GM21825 (cell line): ENCODE measurements at regions not wholly inside any gene's neighbourhood (a gene's known extent, or its start where the extent isn't known, plus 50 kb on each side); places are given as distances from the start of the nearest gene placed in this dataset.

ENCODE experiments used
- ATAC-seq: cut with Tn5 transposase; IDR thresholded peaks from one replicate; pipeline ENCODE4 v1.9.1; 2021; ENCODE audit warnings: mild to moderate bottlenecking, moderate library complexity; ENCODE audit not compliant: unreplicated experiment

DNA sequence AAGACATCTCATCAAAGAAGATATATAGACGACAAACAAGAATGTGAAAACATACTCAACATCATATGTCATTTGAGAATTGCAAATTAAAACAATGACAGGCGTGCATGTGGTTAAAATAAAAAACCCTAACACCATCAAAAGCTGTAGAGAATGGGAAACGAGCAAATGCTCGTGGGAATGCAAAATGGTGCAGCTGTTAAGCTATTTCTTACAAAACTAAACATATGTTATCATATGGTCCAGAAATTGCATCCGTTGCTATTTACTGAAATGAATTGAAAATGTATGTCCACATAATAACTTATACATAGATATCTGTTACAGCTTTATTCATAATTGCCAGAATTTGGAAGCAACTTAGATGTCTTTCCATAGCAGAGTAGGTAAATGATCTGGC lies 574.4 kb downstream of the TNS3 start:
- ATAC-seq = no peak

DNA sequence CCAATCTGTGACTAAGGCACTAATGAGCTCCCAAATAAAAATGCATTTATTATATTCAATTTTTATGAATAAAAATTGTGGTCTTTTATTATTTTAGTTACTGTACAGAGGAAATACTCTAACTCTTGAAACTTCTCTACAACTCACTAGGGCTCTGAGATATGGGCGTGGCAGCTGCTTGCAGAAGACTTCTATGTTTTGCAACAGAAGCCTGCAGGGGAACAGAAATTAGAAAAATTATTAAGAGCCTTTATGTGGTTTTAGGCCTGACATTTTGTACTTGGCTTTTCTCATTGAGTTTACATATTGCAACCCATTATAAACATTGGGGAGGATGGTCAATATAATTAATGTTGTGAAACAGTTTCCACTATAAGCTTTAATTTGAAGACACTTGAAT lies 581.4 kb downstream of the TNS3 start:
- no peak for ATAC-seq

DNA sequence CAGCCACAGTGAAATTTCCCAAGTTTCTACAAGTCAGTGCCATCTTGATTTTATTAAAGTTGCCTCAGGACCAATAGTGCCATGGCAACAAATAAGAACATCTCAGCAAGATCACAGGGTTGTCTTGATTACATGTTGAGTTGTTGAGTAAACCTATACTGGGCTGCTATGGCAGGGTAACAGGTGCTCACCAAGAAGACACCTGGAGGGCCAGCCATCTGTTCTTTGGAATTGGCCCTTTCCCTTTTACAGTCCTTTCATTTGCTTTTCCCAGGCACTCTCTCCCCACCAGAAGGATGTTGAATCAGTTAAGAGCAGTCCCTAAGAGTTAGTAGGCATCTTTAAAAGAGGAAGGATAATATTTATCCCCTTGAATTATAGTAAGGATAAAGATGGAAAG lies 582.0 kb downstream of the TNS3 start:
- no peak for ATAC-seq

DNA sequence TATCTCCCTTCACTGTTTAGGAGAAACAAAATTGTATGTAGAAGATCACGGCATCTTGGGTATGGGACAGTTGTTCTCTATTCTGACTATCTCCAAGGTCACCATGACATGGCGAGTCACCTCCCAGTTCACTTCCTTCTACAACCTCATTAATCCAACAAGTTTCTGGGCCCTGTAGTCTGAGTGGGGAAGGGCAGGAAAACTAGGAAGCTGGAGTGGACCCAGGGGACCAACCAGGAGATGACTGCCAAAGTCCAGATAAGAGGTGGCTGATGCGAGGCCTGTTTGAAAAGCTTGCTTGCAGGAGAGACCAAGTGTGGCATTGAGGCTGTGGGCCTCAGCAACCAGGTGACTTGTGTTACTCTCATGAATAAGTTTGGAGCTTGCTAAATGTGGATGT lies 584.9 kb downstream of the TNS3 start:
- ATAC-seq = no peak

DNA sequence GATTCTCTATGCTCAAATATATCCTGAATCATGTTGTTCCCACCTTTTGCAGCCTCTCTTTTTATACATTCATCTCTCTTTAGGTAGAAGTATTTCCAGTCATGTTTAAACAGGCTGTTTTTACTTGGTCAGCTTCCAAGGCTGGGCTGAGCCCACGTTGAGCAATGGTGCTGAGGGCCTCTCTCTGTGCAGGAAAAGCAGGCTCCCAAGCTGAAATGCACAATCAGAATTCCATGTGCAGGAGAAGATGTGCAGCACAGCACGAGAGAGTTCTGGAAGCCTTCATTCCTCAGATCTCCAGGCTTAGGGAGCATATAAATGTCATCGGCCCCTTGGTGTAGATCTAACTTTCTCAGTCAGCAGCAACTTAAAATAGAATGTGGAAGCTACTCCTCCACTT lies 588.5 kb downstream of the TNS3 start:
- no peak for ATAC-seq

DNA sequence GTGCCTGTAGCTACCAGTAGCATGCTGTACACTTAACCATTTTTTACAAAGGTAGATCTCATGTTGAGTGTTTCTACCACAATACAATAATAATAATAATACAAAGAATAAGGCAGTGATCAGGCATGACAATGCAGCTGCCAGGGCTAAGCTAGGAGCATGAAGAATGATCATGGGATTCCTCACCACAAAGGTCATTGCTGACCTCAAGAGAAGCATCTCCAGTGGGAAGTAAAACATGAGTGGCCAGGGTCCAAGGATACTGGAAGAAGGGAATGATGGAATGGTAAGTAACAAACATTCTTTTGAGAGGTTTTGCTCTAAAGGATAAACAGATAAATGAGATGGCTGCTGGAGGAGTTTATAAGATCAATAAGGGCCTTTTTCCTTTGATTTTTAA lies 591.1 kb downstream of the TNS3 start:
- ATAC-seq = no peak

DNA sequence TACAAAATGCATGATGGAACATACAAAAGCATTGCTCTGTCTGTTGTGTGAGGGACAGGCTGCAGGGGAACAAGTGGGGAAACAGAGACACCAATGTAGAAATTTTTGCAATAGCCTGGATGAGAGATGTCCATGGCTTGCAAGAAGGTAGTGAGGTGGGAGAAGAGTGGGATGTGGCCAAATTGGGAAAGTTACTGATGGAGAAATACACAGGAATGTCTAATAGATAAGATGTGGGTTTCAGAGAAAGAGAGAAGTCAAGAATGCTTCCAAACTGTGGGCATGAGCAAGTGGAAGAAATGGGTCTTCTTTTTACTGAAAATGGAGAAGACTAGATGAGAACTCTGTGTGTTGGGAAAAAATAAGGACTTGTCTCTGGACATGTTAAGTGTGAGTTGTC lies 592.7 kb downstream of the TNS3 start:
- no peak for ATAC-seq

DNA sequence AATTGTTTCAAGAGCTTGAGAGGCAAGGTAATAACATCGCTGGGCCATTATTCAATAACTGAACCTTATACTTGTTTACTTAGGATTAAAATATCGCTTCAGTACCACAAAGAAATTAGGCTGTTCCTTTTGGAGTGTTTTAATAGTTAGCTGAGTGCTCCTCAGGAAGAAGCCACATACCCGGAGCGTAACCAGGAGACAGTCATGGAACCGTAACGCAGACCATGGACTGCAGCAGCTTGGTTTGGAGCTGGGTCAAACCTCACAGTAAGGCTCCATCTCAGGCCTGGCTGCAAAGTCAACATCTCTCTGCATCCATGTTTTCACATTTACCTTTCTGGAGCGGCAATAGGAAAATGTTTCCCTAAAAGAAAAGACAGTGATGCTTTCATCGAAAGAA lies 599.0 kb downstream of the TNS3 start:
- no peak for ATAC-seq

DNA sequence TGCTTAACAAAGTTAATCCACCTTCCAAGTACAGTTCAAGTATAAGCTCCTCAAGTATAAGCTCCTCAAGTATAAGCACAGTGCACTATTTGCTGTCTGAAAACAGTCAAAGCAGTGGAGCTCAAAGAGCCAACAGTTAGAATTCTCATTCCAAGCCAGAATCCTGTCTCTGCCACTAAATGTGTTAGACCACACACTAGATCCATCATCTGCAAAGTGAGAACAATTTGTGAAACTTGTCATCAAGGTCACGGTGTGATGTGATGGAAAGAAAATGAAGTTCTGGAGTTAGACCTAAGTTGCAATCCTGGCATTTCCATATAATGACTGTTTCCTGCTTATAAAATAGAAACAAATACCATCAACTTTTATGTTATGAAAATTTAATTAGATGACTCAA lies 602.5 kb downstream of the TNS3 start:
- ATAC-seq = no peak

DNA sequence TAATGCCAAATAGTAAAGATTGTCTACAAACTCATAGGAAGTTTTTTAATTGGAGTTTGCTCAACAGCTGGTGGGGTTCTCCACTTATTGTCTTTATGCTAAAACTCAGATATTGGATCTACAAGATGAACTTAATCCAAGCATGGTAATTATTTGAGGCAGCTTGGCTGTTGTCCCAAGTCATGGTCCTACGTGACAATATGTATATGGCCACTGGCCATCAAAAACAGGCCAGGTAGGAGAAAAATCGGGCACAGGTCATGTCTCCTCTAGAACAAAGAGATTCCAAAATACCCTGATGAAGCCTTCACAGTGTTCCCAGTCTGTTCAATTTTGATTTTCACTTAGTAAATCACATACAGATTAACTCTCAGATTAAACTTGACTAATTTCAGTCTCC lies 606.4 kb downstream of the TNS3 start:
- no peak for ATAC-seq

DNA sequence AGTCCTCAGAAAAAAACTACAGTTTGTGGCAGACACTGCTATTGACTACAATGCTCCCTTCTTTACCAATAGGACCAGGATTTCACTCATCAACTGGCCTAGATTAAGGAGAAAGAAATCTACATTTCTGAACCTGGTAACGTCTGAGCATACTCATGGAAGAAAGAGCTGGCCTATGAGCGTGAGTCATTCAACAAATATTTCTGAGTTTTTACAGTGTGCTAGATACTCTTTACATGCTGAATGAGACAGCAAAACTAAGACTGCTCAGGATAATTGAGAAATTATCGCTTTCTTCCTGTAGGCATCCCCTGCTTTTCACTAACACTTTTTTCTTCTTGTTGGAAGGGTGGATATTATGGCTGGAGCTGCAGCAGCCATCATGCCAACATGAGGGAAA lies 609.7 kb downstream of the TNS3 start:
- no peak for ATAC-seq

DNA sequence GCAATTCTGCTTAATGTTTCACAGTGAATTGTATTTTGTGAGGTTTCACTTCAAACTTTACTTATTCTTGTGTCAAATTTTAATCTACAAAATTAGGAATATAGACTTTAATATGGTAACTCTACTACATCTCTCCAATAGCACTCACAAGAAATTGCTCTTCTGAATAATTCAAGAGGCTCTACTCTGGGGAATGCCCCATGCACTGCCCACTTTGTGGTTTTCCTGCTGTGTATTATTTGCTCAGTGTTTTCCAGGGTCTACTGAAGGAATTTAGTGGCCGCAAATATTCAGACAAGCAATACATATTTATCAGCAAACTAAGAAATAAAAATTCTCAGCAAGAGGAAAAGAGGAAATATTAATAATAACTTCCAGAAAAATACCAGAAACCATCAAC lies 611.4 kb downstream of the TNS3 start:
- ATAC-seq = no peak

DNA sequence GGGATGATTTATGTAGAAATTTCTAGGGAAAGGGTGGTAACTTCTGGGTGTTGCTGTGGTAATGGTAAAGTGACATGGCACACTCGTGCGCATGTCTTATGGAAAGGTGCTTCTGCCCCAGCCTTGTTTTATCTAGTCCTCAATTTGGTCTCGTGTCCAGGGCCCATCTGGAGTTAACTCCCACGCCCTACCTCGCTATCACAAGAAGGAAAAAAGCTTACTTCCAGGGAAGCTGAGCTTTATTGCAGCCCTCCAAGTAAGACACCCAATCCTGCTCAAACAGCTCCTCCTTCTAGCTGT lies 611.8 kb downstream of the TNS3 start:
- ATAC-seq = no peak

DNA sequence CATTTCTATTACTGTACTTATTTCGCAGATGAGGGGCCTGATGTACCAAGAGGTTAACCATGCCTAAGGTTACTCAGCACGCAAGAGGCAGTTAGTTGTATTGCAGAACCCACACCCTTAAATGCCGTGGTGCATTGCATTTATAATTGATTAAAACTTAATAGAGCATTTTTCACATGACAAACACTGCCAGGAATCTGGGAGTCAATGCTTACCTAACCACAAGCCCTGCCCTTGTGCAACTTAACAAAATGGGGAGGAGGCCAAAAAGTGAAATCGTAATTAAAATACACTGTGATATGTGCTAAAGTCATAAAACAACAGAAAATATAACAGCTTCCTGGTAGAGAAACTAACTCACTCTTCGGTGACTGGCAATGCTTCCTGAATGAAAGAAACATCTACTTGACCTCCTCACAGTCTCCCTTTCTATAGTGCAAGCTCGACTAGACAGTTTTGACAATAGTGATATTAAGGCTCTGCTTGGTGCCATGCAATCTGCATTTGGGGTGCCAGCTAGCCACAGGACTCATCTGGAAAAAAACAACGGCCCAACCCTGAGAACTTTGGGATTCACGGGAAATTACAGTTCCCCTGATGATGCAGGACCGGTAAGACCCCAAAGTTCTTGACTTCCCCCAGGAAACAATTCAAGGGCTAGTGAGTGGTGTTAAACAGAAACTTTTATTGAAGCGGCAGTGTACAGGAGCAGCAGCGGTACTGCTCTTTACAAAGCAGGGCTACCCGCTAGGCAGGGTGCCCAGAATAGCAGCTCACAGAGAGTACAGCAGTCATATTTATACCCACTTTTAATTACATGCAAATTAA lies 612.4 kb downstream of the TNS3 start:
- ATAC-seq = no peak

DNA sequence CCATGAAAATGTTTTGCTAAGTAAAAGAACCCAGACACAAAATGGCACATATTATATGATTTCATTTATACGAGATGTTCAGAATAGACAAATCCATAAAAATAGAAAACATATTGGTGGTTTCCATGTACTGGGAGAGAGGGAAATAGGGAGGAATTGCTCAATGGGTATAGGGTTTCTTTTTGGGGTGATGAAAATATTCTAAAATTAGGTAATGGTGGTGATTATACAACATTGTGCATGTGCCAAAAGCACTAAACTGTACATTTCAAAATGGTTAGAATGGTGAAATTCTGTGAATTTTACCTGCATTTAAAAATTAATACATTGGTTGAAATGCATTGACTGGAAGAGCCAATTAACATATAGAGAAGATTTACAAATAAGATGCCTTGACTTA lies 613.9 kb downstream of the TNS3 start:
- ATAC-seq = no peak

DNA sequence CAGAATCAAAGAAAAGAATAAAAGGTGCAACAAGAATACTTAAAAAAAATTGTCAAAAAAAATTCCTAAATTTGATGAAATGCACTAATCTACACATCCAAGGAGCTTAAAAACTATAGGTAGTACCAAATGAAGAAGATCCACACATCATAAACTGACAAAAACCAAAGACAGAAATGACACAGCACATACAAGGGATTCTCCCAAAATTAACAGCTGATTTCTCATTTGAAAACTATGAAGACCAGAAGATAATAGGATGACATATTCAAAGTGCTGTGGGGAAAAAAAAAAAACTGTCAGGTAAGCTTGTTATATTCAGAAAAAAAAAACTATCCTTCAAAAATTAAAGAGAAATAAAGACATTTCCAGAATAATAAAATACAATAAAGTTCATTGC lies 618.2 kb downstream of the TNS3 start:
- no peak for ATAC-seq

DNA sequence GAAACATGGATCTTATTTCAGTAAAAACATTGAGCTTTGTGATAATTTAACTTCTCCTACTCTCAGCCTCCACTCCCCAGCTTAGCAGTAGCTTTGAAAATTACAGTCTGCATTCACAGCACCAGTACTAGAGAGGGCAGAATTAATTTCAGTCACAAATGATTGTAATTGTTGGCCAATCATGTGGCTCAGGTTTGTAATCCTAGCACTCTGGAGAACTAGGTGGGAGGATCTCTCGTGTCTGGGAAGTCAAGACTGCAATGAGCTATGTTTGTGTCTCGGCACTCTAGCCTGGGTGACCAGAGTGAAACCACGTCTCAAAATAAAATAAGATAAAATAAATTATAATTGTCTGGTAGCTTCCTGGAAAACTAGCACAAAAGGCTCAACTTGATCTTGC lies 620.9 kb downstream of the TNS3 start:
- no peak for ATAC-seq

DNA sequence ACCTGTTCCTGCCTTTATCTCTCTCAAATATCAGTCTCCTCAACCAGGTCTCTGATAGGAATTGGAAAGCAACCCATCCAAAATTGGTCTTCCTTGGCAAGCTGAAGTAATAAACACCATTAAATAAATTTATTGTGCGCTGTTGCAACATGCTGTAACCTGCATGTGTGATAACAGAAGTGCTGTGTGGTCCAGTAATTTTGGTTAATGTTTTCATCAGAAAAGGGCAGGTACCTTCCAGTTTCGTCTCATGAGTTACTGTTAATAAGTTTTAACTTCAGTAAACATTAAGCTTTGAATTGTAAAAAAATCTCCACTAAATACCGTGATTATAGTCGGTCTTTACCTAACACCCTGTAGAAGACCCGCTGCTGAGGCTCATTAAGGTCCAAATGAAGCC lies 624.7 kb downstream of the TNS3 start:
- no peak for ATAC-seq

DNA sequence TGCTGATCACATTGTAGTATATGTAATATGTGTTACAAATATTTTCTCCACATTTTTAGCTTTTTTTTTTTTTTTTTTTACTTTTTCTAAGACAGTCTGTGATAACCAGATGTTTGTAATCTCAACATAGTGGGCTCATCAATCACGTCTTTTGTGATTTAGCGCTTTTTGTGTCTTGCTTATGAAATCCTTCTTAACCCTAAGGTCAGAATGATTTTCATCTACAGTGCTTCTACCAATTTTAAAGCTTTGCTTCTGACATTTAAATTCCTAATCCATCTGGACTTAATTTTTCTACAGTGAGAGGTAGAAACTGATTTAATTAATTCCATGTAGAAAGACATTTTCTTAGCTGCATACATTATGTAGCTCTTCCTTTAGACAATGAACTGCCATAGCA lies 626.4 kb downstream of the TNS3 start:
- ATAC-seq = no peak

DNA sequence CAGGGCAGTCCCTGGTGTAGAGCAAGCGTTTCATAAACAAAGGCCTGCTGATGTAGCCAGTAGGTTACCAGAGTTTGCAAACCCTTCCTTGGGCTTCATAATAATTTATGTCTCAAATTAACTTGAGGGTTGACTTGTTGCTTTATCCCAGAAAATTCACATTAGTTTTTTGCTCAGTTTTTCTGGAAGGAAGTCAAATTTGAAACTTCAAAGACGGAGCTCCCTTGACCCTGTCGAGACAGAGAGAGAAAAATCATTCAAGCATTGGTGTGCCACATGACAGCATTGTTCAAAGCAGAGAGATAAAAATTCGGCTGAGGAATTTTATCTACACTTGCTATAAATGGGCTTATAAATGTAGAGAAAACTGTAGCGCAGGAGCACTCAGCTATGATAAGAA lies 627.7 kb downstream of the TNS3 start:
- ATAC-seq = no peak

DNA sequence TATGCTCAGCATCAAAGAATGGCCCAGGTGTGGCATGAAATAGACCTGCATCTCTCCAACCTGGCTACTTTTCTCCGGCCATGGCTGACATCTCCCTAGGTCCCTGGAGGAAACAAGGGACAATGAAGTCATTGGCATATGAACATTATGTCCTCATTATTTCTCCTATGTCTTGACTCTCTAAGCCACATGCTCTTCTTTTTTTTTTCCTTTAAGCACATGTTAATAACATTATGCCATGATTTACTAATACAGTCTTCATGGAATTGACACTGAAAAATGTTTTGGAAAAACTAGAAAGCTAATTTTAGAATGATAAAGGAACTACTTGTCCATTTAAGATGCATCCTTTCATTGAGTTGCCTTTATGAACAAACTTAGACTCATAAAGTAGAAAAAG lies 628.9 kb downstream of the TNS3 start:
- no peak for ATAC-seq

DNA sequence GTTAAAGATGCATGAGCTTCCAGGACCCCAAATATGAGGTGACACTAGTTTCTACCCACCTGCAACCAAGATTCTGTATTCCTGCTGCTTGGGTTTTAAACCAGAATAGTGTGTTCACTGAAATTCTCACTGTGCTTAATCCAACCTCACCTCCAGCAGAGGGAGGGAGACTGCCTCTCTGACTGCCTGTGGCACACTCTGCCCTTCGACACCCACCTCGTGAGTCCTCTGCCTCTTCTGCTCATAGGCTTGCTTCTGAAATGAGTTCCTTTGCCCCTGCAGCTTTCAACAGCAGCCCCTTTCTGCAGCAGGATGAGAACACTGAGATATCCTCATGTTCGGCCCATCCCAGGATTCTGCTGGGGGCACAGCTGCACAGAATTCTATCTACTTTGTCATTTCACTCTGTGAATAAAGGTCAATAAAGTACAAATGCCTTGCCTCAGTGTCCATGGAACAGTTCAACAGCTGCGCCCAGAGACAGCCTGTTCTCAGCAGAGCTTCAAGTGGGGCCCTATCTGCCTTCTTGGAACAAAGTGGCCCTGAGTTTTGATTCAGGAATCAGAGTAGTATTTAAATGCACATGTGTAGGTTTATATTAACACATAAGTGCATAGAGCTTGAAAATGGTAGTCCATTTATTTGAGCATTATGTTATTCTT lies 632.5 kb downstream of the TNS3 start:
- no peak for ATAC-seq

DNA sequence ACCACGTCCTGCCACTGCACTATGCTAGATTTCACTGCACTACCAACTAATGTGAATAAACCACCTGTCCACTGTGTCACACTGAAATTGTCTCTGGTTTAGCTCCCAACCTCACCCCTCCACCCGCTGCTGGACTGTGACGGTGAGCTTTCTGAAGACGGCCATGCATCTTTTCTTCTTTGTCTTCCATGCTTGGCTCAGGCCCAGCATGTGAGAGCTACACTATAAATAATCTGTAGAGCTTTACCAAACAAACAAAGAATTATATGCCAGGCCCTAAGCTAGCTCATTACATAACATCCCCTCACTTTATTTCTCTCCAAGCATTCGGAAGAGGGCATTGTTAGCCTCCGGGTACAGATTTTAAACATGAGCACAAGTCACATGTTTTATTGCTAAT lies 633.2 kb downstream of the TNS3 start:
- ATAC-seq = no peak
